ENCODE measurements at regions not wholly inside any gene's neighbourhood (a gene's known extent, or its start where the extent isn't known, plus 50 kb on each side); places are given as distances from the start of the nearest gene placed in this dataset.
"Not testable (repeated sequence)": the region's sequence is repeated elsewhere in the genome, so short reads cannot be mapped to it uniquely, and the experiment has no call there.

DNA sequence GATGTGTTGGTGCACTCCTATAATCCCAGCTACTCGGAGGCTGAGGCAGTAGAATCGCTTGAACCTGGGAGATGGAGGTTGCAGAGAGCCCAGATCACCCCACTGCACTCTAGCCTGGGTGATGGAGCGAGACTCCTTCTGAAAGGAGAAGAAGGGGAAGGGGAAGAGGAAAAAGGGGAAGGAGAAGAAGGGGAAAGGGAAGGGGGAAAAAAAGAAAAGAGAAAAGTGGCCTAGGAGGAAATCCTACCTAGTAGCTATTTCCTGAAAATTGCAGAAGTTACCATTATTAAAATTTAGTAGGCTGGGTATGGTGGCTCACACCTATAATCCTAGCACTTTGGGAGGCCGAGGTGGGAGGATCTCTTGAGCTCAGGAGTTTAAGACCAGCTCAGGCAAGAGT, 67.4 kb downstream of the ARRDC3 start:
- DNase-seq (ENCODE audit: missing footprints) = no peak
- intact Hi-C loops (cut with DNase I) = loop anchor here (2.0 kb wide), 1 partner anchor 35 kb away; no protein-coding TSS in a partner anchor
- no peak for ATAC-seq

DNA sequence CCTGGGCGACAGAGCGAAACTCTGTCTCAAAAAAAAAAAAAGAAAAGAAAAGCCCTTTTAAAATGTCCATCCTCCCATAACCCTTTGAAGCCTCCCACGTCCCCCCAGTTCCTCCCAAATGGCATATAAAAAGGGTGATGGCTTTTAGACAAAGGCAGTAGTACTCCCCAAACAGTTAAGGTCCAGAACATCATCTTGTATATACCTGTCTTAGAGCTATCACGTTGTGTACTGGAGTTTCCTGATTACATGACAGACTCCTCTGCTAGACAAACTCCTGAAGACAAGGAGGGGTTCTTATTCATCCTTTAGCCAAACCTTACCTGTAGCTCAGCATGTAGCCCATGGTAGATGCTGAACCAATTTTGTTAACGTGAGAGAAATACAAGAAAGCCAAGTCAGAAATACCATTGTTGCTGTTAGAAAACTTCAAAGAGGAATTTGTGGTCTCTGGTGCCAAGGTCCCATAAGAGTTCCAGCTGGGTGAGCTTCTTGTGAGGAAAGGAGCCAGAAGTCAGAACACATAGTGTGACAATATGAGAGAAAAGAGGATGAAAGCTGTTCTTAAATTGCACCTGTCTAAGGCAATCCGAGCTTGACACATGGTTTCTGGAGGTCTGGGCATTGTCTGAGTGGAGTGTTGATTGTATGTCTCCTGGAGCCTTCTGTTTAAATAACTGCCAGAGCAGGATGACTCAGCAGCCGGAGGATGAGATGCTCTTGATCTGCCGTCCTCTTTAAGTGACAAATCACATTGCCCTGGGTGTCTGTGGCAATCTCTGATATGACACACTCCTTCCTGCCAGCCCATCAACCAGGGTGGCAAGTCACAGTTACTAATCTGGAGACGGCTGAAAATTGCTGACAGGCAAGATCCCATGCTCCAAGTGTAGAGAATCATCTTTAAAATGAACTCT, 69.1 kb downstream of the ARRDC3 start:
- ATAC-seq (peak; percentile 77), DNase-seq (ENCODE audit: missing footprints) (peak; percentile 82)
- intact Hi-C loops (cut with DNase I) = loop anchor here (1.0 to 5.0 kb wide), 4 partner anchors 33 to 212 kb away; no protein-coding TSS in a partner anchor

DNA sequence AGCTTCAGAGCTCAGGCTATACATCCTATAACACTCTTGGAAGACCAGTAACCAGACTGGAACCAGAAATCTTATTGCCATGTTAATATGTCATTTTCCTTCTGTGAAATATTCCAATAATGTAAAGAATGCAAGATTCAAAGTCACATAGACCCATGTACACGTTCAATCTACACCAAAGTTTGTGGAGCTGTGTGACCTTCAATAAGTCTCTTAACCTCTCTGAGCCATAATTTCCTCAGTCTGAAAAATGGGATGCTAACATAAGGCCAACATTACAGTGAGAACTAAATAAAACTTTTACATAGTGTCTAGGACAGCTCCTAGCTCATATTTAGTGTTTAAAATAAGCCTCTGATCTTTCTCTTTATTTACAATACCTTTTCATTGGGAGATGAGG, 70.4 kb downstream of the ARRDC3 start:
- intact Hi-C loops (cut with DNase I) = loop anchor here (1.0 to 5.0 kb wide), 3 partner anchors 45 to 210 kb away; no protein-coding TSS in a partner anchor
- ATAC-seq = no peak
- DNase-seq (ENCODE audit: missing footprints) = no peak

DNA sequence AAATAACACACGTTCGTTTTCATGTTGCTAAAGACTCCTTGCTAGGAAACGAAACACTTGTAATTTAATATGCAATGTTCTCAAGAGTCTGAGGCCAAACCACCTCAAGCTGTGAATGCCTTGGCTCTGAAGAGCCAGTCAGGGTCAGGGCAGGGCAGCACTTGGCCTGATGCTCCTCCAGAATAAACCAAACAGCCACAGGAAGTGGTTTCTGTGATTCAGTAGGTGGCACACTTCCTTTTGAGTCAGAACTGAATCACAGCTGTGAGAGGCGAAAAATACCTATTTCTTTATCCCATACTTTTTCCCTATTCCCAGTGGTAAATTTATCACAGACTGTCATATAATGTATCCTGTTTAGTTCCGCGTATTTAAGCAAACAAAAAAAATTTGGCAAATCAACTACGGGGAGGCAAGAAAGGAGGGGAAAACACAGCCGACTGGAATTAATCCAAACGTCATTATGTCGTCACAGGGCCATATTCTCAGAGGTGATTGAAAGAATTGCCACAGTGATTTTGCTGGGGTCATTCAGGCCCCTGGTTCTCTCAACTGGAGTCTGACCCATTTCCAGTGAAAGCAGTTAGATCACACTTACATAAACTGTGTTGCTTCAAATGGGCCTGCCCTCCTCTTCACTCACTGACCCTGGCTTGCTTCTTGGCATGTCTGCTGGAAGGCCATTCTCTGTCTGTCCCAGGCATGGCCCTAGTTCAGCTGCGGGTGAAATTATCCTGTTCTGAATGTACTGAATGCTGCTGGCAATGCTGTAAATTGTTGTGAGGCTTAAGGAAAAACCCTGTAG, 71.2 kb downstream of the ARRDC3 start:
- intact Hi-C loops (cut with DNase I) = loop anchor here (1.0 to 5.0 kb wide), 3 partner anchors 45 to 210 kb away; no protein-coding TSS in a partner anchor
- ATAC-seq (peak; percentile 80), DNase-seq (ENCODE audit: missing footprints) (peak; percentile 78)

DNA sequence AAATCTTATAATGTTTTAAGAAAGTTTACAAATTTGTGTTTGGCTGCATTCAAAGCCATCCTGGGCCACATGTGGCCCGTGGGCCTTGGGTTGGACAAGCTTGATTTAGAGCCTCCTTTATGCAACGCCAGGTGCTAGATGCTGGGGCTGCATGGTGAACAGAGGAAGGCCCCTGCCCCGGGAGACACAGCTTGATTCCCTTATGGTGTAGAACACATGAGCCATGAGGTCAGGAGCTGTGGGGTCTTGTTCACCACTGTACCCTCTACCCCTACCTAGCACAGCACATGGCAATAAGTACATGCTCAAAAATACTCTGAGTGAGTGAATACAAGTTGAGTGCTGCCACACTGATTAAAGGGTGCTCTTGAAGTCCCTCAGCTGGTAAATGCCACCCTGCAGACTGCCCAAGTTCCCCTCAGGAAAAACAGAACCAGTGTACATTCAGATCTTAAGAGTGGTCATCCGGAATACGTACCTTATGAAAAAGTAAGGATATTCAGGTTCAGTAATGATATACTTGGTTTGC, 71.9 kb downstream of the ARRDC3 start:
- DNase-seq (ENCODE audit: missing footprints) (no peak), ATAC-seq (no peak)
- intact Hi-C loops (cut with DNase I) = loop anchor here (5.0 kb wide), 2 partner anchors 44 to 209 kb away; no protein-coding TSS in a partner anchor

DNA sequence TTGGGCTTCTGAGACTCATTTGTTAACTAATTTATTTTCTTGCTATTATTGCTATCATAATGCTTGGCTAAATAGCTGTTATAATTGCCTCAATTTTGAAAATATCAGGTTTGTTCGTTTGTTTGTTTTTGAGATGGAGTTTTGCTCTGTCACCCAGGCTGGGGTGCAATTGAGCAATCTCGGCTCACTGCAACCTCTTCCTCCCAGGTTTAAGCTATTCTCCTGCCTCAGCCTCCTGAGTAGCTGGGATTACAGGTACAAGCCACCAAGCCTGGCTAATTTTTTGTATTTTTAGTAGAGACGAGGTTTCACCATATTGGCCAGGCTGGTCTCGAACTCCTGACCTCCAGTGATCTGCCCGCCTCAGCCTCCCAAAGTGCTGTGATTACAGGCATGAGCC, 75.0 kb downstream of the ARRDC3 start:
- ATAC-seq; intact Hi-C loops (cut with DNase I); DNase-seq (ENCODE audit: missing footprints): not testable (repeated sequence)

DNA sequence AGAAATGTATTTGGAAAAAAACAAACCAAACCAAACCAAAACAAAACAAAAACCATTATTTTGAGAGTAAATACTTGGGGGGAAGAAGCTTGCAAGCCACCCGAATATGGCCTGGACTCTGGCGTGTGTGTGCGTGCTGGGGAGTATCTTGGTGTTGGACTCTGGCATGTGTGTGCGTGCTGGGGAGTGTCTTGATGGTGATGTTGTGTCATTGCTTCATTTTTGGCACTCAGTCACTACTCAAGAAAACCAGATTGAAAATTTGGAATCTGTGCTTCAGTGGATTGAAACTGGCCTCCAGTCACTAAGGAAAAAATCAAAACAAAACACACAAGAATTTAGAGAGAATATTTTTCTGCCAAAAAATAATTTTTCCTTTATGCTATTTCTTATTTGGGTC, 76.1 kb downstream of the ARRDC3 start:
- intact Hi-C loops (cut with DNase I) = no loop called here
- peak; percentile 81 for DNase-seq (ENCODE audit: missing footprints)
- ATAC-seq = peak; percentile 88

DNA sequence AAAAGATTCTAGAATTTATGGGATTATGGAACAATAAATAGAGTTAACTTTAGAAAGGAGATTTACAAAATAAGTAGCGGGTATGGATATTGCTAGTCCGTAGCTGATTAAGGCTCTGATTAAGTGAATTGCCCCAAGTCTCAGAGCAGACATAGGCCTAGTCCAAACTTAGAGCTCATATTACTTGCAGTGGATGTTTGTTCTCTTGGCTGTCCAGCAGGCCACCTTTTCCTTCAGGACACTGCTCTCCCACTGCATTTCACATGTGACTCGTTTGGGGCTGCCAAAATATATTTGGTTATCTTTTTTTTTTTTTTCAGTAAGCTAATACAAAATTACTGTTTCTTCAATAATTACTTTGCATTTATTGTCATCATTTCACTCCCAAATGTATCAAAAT, 76.6 kb downstream of the ARRDC3 start:
- DNase-seq (ENCODE audit: missing footprints) (no peak), ATAC-seq (peak; percentile 74)
- intact Hi-C loops (cut with DNase I) = no loop called here

DNA sequence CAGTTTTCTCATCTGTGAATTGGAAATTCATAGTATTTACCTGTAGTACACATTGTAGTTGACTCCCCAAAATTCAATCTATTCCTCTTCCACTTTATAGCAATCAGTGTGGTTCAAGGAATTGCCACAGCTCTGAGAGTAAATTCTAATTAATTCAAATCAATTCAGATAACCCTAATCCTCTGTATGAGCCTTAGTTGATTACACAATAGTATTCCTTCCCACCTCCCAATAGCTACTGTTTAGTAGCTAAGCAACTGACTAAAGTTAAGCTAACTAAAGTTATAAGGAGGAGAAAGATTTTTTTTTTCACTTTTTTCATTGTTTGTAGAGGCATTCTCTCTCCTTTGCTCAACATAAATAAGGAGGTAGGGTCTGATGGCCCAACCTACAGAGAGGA, 77.5 kb downstream of the ARRDC3 start:
- no peak for DNase-seq (ENCODE audit: missing footprints)
- intact Hi-C loops (cut with DNase I) = no loop called here
- no peak for ATAC-seq

DNA sequence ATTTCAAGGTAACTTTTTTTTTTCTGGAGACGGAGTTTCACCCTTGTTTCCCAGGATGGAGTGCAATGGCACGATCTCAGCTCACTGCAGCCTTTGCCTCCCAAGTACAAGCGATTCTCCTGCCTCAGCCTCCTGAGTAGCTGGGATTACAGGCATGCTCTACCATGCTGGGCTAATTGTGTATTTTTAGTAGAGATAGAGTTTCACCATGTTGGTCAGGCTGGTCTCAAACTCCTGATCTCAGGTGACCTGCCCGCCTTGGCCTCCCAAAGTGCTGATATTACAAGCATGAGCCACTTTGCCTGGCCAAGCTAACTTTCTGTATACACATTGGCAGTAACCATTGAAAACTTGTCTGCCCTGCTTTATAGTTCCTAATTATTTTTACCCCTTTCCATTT, 79.1 kb downstream of the ARRDC3 start:
- intact Hi-C loops (cut with DNase I); ATAC-seq; DNase-seq (ENCODE audit: missing footprints): not testable (repeated sequence)

DNA sequence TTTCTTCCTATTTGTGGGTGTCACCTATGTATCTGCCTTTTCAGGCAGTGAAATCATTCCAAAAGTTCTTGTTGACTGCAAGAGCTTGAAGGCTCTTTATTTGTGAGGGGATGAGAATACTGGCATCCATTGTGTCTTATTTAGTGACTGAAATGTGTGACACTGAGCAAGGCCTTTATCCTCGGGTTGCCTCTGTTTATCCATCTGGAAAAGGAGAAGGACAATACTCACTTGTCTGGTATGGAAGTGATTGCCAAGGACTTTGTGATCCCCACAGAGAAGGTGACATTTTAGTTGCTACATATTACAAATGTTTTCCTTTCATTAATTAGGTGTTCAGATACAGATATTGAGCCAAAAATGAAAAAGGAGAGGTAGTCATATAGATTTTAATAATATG, 80.2 kb downstream of the ARRDC3 start:
- intact Hi-C loops (cut with DNase I) = no loop called here
- DNase-seq (ENCODE audit: missing footprints) = no peak
- ATAC-seq = no peak

DNA sequence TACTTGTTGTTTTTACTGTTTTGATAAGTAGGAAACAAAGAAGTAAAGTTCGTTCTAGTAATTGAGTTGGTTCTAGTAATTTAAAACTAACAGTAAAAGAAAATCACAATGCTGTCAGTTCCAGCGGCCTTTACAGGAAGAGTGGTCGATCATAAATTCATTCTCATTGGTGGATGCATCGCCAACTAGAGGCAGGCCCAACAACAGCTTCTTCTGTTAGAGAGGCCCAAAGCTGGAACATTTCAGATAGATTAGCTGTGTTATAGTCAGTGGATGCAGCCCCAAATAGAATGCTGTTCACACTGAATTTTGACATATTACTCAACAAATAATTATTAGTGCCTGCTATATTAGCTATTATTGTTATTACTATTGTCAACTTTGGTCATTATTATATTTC, 80.8 kb downstream of the ARRDC3 start:
- DNase-seq (ENCODE audit: missing footprints) (no peak), ATAC-seq (no peak)
- intact Hi-C loops (cut with DNase I) = no loop called here

DNA sequence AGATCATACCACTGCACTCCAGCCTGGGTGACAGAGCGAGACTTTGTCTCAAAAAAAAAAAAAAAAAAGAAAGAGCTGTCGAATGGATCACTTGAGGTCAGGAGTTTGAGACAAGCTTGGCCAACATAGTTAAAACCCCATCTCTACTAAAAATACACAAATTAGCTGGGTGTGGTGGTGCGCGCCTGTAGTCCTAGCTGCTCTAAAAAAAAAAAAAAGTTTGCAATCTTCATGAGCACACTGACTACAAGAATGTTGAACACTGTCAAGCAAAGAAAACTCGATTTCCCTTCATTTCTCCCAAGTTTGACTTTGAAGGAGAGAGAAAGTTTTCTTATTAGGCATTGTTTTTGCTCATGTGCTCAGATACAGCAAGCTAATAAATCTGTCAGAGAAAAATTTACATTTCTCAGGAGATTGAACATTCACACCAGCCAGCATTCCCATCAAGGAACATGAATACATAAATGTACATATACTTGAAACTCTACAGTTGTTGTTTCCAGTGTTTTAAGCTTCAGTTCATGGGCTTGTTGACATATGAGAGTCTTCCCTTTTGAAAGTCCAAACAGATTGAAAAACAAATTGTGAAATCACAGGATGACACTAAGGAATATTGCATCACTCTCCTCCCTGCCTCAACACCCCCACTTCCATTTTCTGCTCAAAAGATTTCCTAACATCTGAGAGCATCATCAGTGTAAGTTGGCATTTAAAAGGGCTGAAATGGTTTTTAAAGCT, 81.8 kb downstream of the ARRDC3 start:
- intact Hi-C loops (cut with DNase I) = no loop called here
- peak; percentile 35 for ATAC-seq
- no peak for DNase-seq (ENCODE audit: missing footprints)

DNA sequence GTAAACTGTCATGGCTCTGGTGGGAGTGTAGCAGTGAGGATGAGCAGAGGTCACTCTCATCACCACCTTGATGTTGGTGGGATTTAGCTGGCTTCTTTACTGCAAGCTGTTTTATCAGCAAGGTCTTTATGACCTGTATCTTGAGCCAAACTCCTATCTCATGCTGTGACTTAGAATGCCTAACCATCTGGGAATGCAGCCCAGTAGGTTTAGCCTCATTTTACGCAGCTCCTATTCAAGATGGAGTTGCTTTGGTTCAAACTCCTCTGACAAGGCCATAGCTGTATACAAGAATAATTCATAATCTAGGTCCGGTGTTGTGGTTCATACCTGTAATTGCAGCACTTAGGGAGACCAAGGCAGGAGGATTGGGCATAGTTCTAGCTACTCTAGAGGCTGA, 85.1 kb downstream of the ARRDC3 start:
- DNase-seq (ENCODE audit: missing footprints) (no peak), ATAC-seq (no peak)
- intact Hi-C loops (cut with DNase I) = no loop called here

DNA sequence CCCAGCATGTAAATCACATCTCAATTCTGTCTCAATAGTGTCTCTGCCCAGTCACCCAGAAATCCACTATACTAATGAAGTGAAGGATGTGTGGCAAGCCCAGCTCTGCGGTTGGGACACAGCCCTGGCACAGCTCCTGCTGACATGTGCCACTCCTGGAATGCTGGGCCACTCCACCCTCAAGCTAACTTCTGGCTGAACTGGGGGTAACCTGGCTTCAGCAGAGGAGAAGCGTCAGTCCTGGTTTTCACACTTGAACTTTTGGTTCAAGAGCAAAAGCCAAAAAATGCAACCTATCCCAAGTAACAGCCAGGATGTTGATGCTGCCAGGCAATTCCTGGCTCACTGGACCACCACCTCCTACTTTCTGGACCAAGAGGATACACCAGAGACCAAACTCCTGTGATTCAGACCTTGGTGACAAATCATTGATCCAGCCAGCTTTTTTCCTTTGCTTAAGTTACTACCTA, 86.4 kb downstream of the ARRDC3 start:
- DNase-seq (ENCODE audit: missing footprints) (peak; percentile 86), ATAC-seq (peak; percentile 90)
- intact Hi-C loops (cut with DNase I) = no loop called here

DNA sequence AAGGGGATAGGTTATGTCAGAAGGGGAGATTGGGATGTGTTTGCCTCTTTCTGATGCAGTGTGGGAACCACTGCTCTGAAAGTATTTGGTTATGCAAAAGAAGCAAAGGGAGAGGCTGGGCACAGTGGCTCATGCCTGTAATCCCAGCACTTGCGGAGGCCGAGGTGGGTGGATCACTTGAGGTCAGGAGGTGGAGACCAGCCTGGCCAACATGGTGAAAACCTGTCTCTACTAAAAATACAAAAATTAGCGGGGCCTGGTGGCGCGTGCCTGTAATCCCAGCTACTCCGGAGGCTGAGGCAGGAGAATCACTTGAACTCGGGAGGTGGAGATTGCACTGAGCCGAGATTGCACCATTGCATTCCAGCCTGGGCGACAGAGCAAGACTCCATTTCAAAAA, 87.0 kb downstream of the ARRDC3 start:
- ATAC-seq; DNase-seq (ENCODE audit: missing footprints); intact Hi-C loops (cut with DNase I): not testable (repeated sequence)

DNA sequence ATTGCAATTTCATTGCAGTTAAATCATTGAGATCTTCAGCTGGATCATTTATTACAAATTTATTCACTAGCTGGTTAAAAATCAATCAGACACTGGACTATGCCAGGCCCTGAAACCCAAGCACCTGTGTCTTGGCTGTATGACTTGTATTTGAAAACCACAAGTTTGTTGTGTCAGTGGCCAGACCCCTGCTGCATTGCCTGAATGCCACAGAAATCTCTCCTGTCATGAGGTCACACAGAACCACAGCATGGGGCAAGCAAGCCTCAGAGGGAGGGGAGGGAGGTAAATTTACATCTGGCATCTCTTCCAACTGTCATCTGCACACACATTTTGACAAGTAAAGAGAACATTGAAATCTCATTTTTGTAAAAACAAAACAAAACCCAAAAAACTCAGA, 90.0 kb downstream of the ARRDC3 start:
- intact Hi-C loops (cut with DNase I) = no loop called here

More for the DNA sequence above, 90.0 kb downstream of the ARRDC3 start:
- no peak for DNase-seq (ENCODE audit: missing footprints)
- ATAC-seq = no peak
